Keratinocyte (primary cell): ENCODE measurements at regions not wholly inside any gene's neighbourhood (a gene's known extent, or its start where the extent isn't known, plus 50 kb on each side); places are given as distances from the start of the nearest gene placed in this dataset.

Experiments used
- DNase-seq: peaks from one replicate; pipeline ENCODE4 v3.0.0-alpha.2; 2011; ENCODE audit warnings: low read depth, missing footprints, low spot score
- FAIRE-seq: peaks from 2 replicates; lab custom pipeline; 2011; peaks lifted over from hg19 to GRCh38; lab: Jason Lieb, UNC
- H2AFZ ChIP-seq: 2 replicates; pipeline ENCODE4 v1.6.0; 2012; ENCODE audit warnings: low read length, control low read depth, inconsistent platforms; ENCODE audit not compliant: control insufficient read depth
- H3K27ac ChIP-seq: 2 replicates; pipeline ENCODE4 v1.5.1; 2011; ENCODE audit warnings: low read length; ENCODE audit not compliant: control insufficient read depth, insufficient read depth
- H3K27me3 ChIP-seq: 3 replicates; pipeline ENCODE4 v1.6.0; 2011; ENCODE audit warnings: low read length; ENCODE audit not compliant: control insufficient read depth, insufficient read depth; ENCODE audit errors: extremely low read depth
- H3K36me3 ChIP-seq, 2 experiments: 2 replicates in 1 of 2; 3 replicates in 1 of 2; pipeline ENCODE4 v1.5.1; 2011; ENCODE audit warnings: low read length in 2 of 2, mild to moderate bottlenecking in 1 of 2; ENCODE audit not compliant: control insufficient read depth in 2 of 2, insufficient read depth in 2 of 2; ENCODE audit errors: extremely low read depth in 1 of 2
- H3K4me1 ChIP-seq: 3 replicates; pipeline ENCODE4 v1.5.1; 2011; ENCODE audit warnings: low read length; ENCODE audit not compliant: control insufficient read depth, insufficient read depth; ENCODE audit errors: extremely low read depth
- H3K4me2 ChIP-seq: 3 replicates; pipeline ENCODE4 v1.6.0; 2011; ENCODE audit warnings: low read depth, low read length; ENCODE audit not compliant: control insufficient read depth, insufficient read depth; ENCODE audit errors: extremely low read depth
- H3K4me3 ChIP-seq, 3 experiments: fragments of 200-600 bp in 1 of 3; sonication (generic) in 1 of 3; 2 replicates in 2 of 3; 3 replicates in 1 of 3; pipeline ENCODE4 v1.5.1; 2011 to 2016; ENCODE audit warnings: low read length in 3 of 3, mild to moderate bottlenecking in 3 of 3, control low read depth in 2 of 3, inconsistent platforms in 1 of 3, low read depth in 1 of 3, mixed read lengths in 1 of 3, mixed run types in 1 of 3, moderate library complexity in 1 of 3; ENCODE audit not compliant: control insufficient read depth in 2 of 3, insufficient read depth in 2 of 3; ENCODE audit errors: extremely low read depth in 1 of 3
- H3K79me2 ChIP-seq: 2 replicates; pipeline ENCODE4 v1.6.0; 2012; ENCODE audit warnings: low read length; ENCODE audit not compliant: control insufficient read depth, insufficient read depth
- H3K9ac ChIP-seq: 3 replicates; pipeline ENCODE4 v1.6.0; 2011; ENCODE audit warnings: low read length; ENCODE audit not compliant: control insufficient read depth, insufficient read depth; ENCODE audit errors: extremely low read depth
- H3K9me1 ChIP-seq: 3 replicates; pipeline ENCODE4 v1.6.0; 2011; ENCODE audit warnings: low read length; ENCODE audit not compliant: control insufficient read depth, insufficient read depth; ENCODE audit errors: extremely low read depth
- H3K9me3 ChIP-seq: 2 replicates; pipeline ENCODE4 v1.5.1; 2012; ENCODE audit warnings: low read depth, low read length; ENCODE audit not compliant: control insufficient read depth
- H4K20me1 ChIP-seq: 3 replicates; pipeline ENCODE4 v1.6.0; 2011; ENCODE audit warnings: low read length; ENCODE audit not compliant: control insufficient read depth, insufficient read depth; ENCODE audit errors: extremely low read depth
- CTCF ChIP-seq, 3 experiments: IDR thresholded peaks in 1 of 3; conservative IDR thresholded peaks in 1 of 3; optimal IDR thresholded peaks in 1 of 3; 2 replicates in 2 of 3; 3 replicates in 1 of 3; pipeline versions ENCODE3 to v1.5.1; 2011; ENCODE audit warnings: low read length in 3 of 3, mild to moderate bottlenecking in 3 of 3, moderate library complexity in 2 of 3, control low read depth in 1 of 3, inconsistent platforms in 1 of 3; ENCODE audit not compliant: insufficient read depth in 2 of 3; ENCODE audit errors: extremely low read depth in 1 of 3
- EZH2 ChIP-seq: IDR thresholded peaks from one replicate; pipeline ENCODE4 v1.6.1; 2012; ENCODE audit warnings: inconsistent platforms, mild to moderate bottlenecking, low read length, moderate library complexity
- dilution Hi-C: fragments of 300-500 bp; cut with MboI; formaldehyde crosslinking; loops from one replicate; pipeline ENCODE4 v1.7.0; 2020; ENCODE audit warnings: low sequenced_read_pairs; ENCODE audit not compliant: extremely low pct_ligation_motif_present

GRCh38 chr5:111935835-111936234, 178.8 kb upstream of the NREP start:
- no peak overlapping the region for H3K4me3 ChIP-seq
- H3K4me1 ChIP-seq, result peaks cover 13% of the 10 kb centered on the region
- no peaks in the 10 kb centered on the region for H4K20me1 ChIP-seq
- H3K79me2 ChIP-seq, result no peaks in the 10 kb centered on the region
- DNase-seq (no peak), FAIRE-seq (peak; percentile 79)
- H3K27me3 ChIP-seq, result no peaks in the 10 kb centered on the region
- no peaks in the 10 kb centered on the region for H3K9me1 ChIP-seq
- no peak overlapping the region for H2AFZ ChIP-seq
- no peak overlapping the region for H3K4me2 ChIP-seq
- H3K27ac ChIP-seq, result no peak overlapping the region
- TF ChIP-seq EZH2, result no peak
- no peak for TF ChIP-seq CTCF (optimal IDR thresholded peaks at IDR 0.05 in 1 of 3, IDR thresholded peaks at IDR 0.05 in 1 of 3, conservative IDR thresholded peaks at IDR 0.05 in 1 of 3; ENCODE audit: extremely low read depth in 1 of 3, insufficient read depth in 2 of 3, low read length in 3 of 3)
- H3K9me3 ChIP-seq, result no peaks in the 10 kb centered on the region
- H3K9ac ChIP-seq, result no peak overlapping the region
- dilution Hi-C loops, result no loop called here
- H3K36me3 ChIP-seq, result no peaks in the 10 kb centered on the region

- peaks cover 21% of the 10 kb centered on the region for H3K4me1 ChIP-seq
- H2AFZ ChIP-seq, result no peak overlapping the region
- dilution Hi-C loops, result no loop called here
- TF ChIP-seq CTCF (optimal IDR thresholded peaks at IDR 0.05 in 1 of 3, IDR thresholded peaks at IDR 0.05 in 1 of 3, conservative IDR thresholded peaks at IDR 0.05 in 1 of 3; ENCODE audit: extremely low read depth in 1 of 3, insufficient read depth in 2 of 3, low read length in 3 of 3) (no peak), EZH2 (no peak)
- H3K4me2 ChIP-seq, result no peak overlapping the region
- no peaks in the 10 kb centered on the region for H3K9me1 ChIP-seq
- no peak overlapping the region for H3K27ac ChIP-seq
- DNase-seq, result no peak
- H3K9ac ChIP-seq, result no peak overlapping the region
- no peaks in the 10 kb centered on the region for H4K20me1 ChIP-seq
- no peak for FAIRE-seq
- no peaks in the 10 kb centered on the region for H3K9me3 ChIP-seq
- no peaks in the 10 kb centered on the region for H3K79me2 ChIP-seq
- H3K27me3 ChIP-seq, result no peaks in the 10 kb centered on the region
- H3K36me3 ChIP-seq, result no peaks in the 10 kb centered on the region
- no peak overlapping the region for H3K4me3 ChIP-seq
Measured at GRCh38 chr5:111935009-111935408, 178.0 kb upstream of the NREP start.
